Natural killer cell (primary cell): ENCODE measurements at regions not wholly inside any gene's neighbourhood (a gene's known extent, or its start where the extent isn't known, plus 50 kb on each side); places are given as distances from the start of the nearest gene placed in this dataset.

ENCODE experiments used
- ATAC-seq, 3 donors: fragments of 150-1000 bp in 2 of 3; fragments of 200-7000 bp in 1 of 3; cut with Tn5 transposase; 1 replicate in 1 of 3; 2 replicates in 2 of 3; pipeline ENCODE4 v1.10.0; 2021; ENCODE audit warnings: mild to moderate bottlenecking in 2 of 3, moderate library complexity in 2 of 3
- DNase-seq, 2 donors: peaks; one replicate each; pipeline versions ENCODE4 v3.0.0 to v3.0.0-alpha.2; 2013 to 2021; ENCODE audit warnings: mixed read lengths in 1 of 2
- H3K27ac ChIP-seq: one replicate; pipeline ENCODE4 v1.5.1; 2013; ENCODE audit warnings: mild to moderate bottlenecking, low read length
- H3K27me3 ChIP-seq: one replicate; pipeline ENCODE4 v1.6.1; 2013; ENCODE audit warnings: low read length; ENCODE audit not compliant: control insufficient read depth, insufficient read depth
- H3K36me3 ChIP-seq: one replicate; pipeline ENCODE4 v1.6.1; 2013; ENCODE audit warnings: low read length; ENCODE audit not compliant: control insufficient read depth, insufficient read depth
- H3K4me1 ChIP-seq: one replicate; pipeline ENCODE4 v1.6.1; 2013; ENCODE audit warnings: low read length; ENCODE audit not compliant: control insufficient read depth, insufficient read depth
- H3K4me3 ChIP-seq: one replicate; pipeline ENCODE4 v1.5.1; 2013; ENCODE audit warnings: low read length
- H3K9me3 ChIP-seq: one replicate; pipeline ENCODE4 v1.6.1; 2013; ENCODE audit warnings: low read length; ENCODE audit not compliant: control insufficient read depth, insufficient read depth
- H3K27ac Mint-ChIP-seq, 2 donors: one replicate each; pipeline ENCODE4 v1.8.0; 2022; ENCODE audit warnings: mild to moderate bottlenecking in 2 of 2, mixed read lengths in 2 of 2, moderate library complexity in 1 of 2
- H3K27me3 Mint-ChIP-seq, 2 donors: one replicate each; pipeline ENCODE4 v1.8.0; 2022; ENCODE audit warnings: low read depth in 2 of 2, mixed read lengths in 2 of 2
- H3K36me3 Mint-ChIP-seq: one replicate; pipeline ENCODE4 v1.8.0; 2022; ENCODE audit warnings: mixed read lengths
- H3K4me1 Mint-ChIP-seq, 2 donors: one replicate each; pipeline ENCODE4 v1.8.0; 2022; ENCODE audit warnings: mixed read lengths in 2 of 2
- H3K4me3 Mint-ChIP-seq: one replicate; pipeline ENCODE4 v1.8.0; 2022; ENCODE audit warnings: mild to moderate bottlenecking, moderate library complexity, mixed read lengths
- H3K9me3 Mint-ChIP-seq, 2 donors: one replicate each; pipeline ENCODE4 v1.8.0; 2022; ENCODE audit warnings: mixed read lengths in 2 of 2
- WGBS: methylation state at CpG from one replicate; pipeline ENCODE4 v1.1.7; 2013; ENCODE audit warnings: missing lambda C conversion rate; ENCODE audit not compliant: insufficient coverage; 5-methylcytosine and 5-hydroxymethylcytosine counted together
- intact Hi-C: fragments of 100-400 bp; cut with micrococcal nuclease; formaldehyde crosslinking; loops from one replicate; pipeline ENCODE4 v1.14.2; 2022
- TF ChIP-seq, protein P1 (sequence below): fragments of 200-600 bp; IDR thresholded peaks from one replicate; pipeline ENCODE4 v1.8.0; 2022; ENCODE audit warnings: antibody characterized with exemption

GRCh38 chr20:21028436-21028835 lies 77.7 kb downstream of the LINC00237 start:
- H3K27me3 ChIP-seq = no peaks in the 10 kb centered on the region
- ATAC-seq (no peak), DNase-seq (no peak)
- no peak overlapping the region for H3K4me3 ChIP-seq
- no peaks in the 10 kb centered on the region for H3K36me3 ChIP-seq
- H3K9me3 Mint-ChIP-seq = no peaks in the 10 kb centered on the region
- H3K4me1 ChIP-seq = no peaks in the 10 kb centered on the region
- peaks cover 17 to 27% of the 10 kb centered on the region in 2 donors for H3K27me3 Mint-ChIP-seq
- intact Hi-C loops = no loop called here
- H3K9me3 ChIP-seq = no peaks in the 10 kb centered on the region
- no peaks in the 10 kb centered on the region for H3K4me1 Mint-ChIP-seq
- WGBS = 33% methylated on average over 3 of the region's 3 CpGs
- TF ChIP-seq, protein P1, sequence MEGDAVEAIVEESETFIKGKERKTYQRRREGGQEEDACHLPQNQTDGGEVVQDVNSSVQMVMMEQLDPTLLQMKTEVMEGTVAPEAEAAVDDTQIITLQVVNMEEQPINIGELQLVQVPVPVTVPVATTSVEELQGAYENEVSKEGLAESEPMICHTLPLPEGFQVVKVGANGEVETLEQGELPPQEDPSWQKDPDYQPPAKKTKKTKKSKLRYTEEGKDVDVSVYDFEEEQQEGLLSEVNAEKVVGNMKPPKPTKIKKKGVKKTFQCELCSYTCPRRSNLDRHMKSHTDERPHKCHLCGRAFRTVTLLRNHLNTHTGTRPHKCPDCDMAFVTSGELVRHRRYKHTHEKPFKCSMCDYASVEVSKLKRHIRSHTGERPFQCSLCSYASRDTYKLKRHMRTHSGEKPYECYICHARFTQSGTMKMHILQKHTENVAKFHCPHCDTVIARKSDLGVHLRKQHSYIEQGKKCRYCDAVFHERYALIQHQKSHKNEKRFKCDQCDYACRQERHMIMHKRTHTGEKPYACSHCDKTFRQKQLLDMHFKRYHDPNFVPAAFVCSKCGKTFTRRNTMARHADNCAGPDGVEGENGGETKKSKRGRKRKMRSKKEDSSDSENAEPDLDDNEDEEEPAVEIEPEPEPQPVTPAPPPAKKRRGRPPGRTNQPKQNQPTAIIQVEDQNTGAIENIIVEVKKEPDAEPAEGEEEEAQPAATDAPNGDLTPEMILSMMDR = no peak
- no peak overlapping the region for H3K27ac ChIP-seq
- H3K27ac Mint-ChIP-seq = no peak overlapping the region
- H3K36me3 Mint-ChIP-seq = no peaks in the 10 kb centered on the region
- no peak overlapping the region for H3K4me3 Mint-ChIP-seq

GRCh38 chr20:21027569-21027968 lies 78.6 kb downstream of the LINC00237 start:
- TF ChIP-seq, protein P1 = no peak
- Histone ChIP-seq H3K4me3 (no peak overlapping the region), H3K9me3 (no peaks in the 10 kb centered on the region), H3K27me3 (no peaks in the 10 kb centered on the region), H3K27ac (no peak overlapping the region), H3K4me1 (no peaks in the 10 kb centered on the region), H3K36me3 (no peaks in the 10 kb centered on the region)
- intact Hi-C loops = no loop called here
- no peak for ATAC-seq
- DNase-seq = no peak
- Mint-ChIP-seq H3K27me3 (peaks cover 17 to 27% of the 10 kb centered on the region in 2 donors), H3K27ac (no peak overlapping the region), H3K4me3 (no peak overlapping the region), H3K9me3 (no peaks in the 10 kb centered on the region), H3K36me3 (no peaks in the 10 kb centered on the region), H3K4me1 (no peaks in the 10 kb centered on the region)
- WGBS = 65% methylated on average over 7 of the region's 7 CpGs

DNA sequence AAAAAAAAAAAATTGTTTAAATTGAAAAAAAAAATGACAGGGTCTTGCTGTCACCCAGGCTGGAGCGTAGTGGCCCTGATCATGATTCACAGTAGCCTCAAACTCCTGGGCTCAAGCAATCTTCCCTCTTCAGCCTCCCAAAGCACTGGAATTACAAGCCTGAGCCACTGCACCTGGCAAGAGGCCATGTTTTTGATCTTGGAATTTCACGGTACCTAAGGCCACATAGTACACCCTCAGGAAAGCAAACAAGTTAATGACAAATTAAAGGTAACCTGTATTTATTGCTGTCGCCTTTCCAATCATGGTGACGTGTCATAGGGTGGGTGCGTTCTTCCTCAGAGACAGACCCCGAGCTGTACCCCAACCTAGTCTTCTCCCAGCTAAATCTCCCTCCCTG lies 79.2 kb downstream of the LINC00237 start:
- H3K4me1 ChIP-seq = no peaks in the 10 kb centered on the region
- no peaks in the 10 kb centered on the region for H3K27me3 ChIP-seq
- DNase-seq (no peak), ATAC-seq (no peak)
- Mint-ChIP-seq H3K9me3 (no peaks in the 10 kb centered on the region), H3K27ac (no peak overlapping the region), H3K36me3 (no peaks in the 10 kb centered on the region), H3K27me3 (peaks cover 16 to 21% of the 10 kb centered on the region in 2 donors), H3K4me1 (no peaks in the 10 kb centered on the region), H3K4me3 (no peak overlapping the region)
- TF ChIP-seq, protein P1 = no peak
- intact Hi-C loops = no loop called here
- H3K27ac ChIP-seq = no peak overlapping the region
- no peaks in the 10 kb centered on the region for H3K9me3 ChIP-seq
- no peak overlapping the region for H3K4me3 ChIP-seq
- H3K36me3 ChIP-seq = no peaks in the 10 kb centered on the region
- 91% methylated on average over 6 of the region's 6 CpGs for WGBS

GRCh38 chr20:21024420-21024819 lies 81.7 kb downstream of the LINC00237 start:
- Histone ChIP-seq H3K4me3 (no peak overlapping the region), H3K9me3 (no peaks in the 10 kb centered on the region), H3K4me1 (no peaks in the 10 kb centered on the region), H3K27me3 (no peaks in the 10 kb centered on the region), H3K27ac (no peak overlapping the region), H3K36me3 (no peaks in the 10 kb centered on the region)
- Mint-ChIP-seq H3K27me3 (peaks cover 19 to 21% of the 10 kb centered on the region in 2 donors), H3K36me3 (no peaks in the 10 kb centered on the region), H3K9me3 (no peaks in the 10 kb centered on the region), H3K4me3 (no peak overlapping the region), H3K27ac (no peak overlapping the region), H3K4me1 (no peaks in the 10 kb centered on the region)
- intact Hi-C loops = no loop called here
- WGBS = 60% methylated on average over 1 of the region's 3 CpGs
- no peak for ATAC-seq
- TF ChIP-seq, protein P1 = no peak
- no peak for DNase-seq
